ENCODE measurements at regions not wholly inside any gene's neighbourhood (a gene's known extent, or its start where the extent isn't known, plus 50 kb on each side); places are given as distances from the start of the nearest gene placed in this dataset.

DNA sequence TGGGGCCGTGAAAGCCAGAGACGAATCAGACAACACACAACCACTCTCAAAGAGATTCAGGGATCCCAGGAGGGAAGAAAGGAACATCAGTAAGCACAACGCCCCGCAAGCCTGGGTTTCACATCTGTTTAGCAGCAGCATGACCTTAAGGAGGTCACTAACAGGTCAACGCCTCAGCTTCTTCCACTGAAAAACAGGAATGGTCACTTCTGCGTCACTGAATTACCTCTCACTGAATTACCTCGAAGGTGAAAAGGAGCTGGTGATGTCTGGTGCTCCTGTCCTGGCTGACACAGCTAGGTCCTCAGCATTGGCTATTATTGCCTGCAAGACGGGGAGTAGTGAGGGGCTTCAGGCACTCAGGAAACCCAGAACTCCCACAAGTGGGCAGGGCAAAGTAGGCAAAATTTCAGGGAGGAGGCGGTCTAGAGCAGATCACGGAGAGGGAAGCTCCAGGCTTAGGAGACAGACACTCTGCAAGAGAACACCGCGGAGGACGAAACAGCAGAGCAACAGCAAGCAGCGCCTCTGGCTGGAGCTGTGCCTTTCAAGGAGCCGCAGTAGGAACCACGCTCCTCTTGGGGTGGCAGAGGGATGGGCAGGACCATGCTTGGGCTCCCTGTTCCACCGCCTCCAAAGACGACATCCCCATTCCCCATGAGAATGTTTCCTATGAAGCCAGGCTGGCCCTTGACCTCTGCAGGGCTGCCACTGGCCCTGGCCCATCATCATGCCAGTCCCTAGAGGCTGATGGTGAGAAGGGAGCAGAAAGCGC lies 108.4 kb downstream of the SINHCAF start:
- peak; percentile 47 for DNase-seq (ENCODE audit: insufficient read length, low spot score, missing footprints)
- no peak overlapping the region for H3K4me3 ChIP-seq (ENCODE audit: insufficient read depth, low read length)
- TF ChIP-seq, protein P1, sequence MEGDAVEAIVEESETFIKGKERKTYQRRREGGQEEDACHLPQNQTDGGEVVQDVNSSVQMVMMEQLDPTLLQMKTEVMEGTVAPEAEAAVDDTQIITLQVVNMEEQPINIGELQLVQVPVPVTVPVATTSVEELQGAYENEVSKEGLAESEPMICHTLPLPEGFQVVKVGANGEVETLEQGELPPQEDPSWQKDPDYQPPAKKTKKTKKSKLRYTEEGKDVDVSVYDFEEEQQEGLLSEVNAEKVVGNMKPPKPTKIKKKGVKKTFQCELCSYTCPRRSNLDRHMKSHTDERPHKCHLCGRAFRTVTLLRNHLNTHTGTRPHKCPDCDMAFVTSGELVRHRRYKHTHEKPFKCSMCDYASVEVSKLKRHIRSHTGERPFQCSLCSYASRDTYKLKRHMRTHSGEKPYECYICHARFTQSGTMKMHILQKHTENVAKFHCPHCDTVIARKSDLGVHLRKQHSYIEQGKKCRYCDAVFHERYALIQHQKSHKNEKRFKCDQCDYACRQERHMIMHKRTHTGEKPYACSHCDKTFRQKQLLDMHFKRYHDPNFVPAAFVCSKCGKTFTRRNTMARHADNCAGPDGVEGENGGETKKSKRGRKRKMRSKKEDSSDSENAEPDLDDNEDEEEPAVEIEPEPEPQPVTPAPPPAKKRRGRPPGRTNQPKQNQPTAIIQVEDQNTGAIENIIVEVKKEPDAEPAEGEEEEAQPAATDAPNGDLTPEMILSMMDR (IDR thresholded peaks at IDR 0.05; ENCODE audit: extremely low read depth, low read depth, low read length): no peak
- no peak overlapping the region for H3K27ac ChIP-seq (ENCODE audit: low read depth, low read length)
- no peaks in the 10 kb centered on the region for H3K36me3 ChIP-seq (ENCODE audit: insufficient read depth, low read length)
- no peak overlapping the region for H3K4me2 ChIP-seq (ENCODE audit: insufficient read depth, low read length)
- no peaks in the 10 kb centered on the region for H3K9me3 ChIP-seq (ENCODE audit: low read depth, low read length)
- H2AFZ ChIP-seq (ENCODE audit: low read length): no peak overlapping the region
- H4K20me1 ChIP-seq (ENCODE audit: insufficient read depth, low read length): no peaks in the 10 kb centered on the region
- H3K79me2 ChIP-seq (ENCODE audit: insufficient read depth, low read length): no peaks in the 10 kb centered on the region
- H3K27me3 ChIP-seq (ENCODE audit: insufficient read depth, low read length): peaks cover 13% of the 10 kb centered on the region
- H3K4me1 ChIP-seq (ENCODE audit: insufficient read depth, low read length): no peaks in the 10 kb centered on the region

DNA sequence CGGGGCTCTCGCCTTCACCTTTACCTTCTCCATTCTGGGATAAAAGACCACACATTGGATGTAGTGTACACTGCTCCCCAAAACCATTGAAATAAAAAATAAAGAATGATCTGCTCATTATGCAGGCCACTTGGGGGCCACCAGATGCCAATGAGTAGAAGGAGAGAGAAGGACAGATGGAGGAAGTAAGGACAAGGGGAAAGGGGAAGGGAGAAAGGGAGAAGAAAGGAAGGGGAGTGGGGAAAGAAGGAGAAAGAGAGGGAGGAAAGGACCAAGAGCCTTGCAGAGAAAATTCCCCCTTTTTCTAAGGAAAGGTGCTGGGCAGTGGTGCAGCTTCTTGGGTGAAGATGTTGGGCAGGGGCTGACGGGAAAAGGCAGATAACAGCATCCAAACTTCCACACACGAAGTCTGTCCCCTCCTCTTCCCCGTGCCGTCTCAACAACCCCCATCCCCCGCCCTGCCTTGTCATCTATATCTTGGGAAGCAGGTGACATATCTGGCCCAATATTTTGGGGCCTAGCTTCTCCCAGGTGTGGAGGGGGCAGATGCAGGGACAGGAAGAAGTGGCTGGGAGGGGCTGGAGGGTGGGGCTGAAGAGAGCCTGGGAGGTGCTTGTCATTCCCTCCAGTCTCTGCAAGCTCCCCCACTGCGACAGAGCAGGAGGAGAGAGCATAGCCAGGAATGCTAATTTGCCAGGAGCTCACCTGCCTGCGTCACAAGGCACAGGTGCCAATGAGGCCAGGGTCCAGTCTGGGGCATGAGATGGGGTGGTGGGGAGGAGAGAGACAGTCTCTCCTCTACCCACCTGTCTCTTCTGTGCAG lies 107.5 kb downstream of the SINHCAF start:
- DNase-seq (ENCODE audit: insufficient read length, low spot score, missing footprints): peak; percentile 58
- Histone ChIP-seq H3K79me2 (ENCODE audit: insufficient read depth, low read length) (no peaks in the 10 kb centered on the region), H3K4me3 (ENCODE audit: insufficient read depth, low read length) (no peak overlapping the region), H4K20me1 (ENCODE audit: insufficient read depth, low read length) (no peaks in the 10 kb centered on the region), H3K9me3 (ENCODE audit: low read depth, low read length) (no peaks in the 10 kb centered on the region), H2AFZ (ENCODE audit: low read length) (no peak overlapping the region), H3K4me2 (ENCODE audit: insufficient read depth, low read length) (no peak overlapping the region), H3K27ac (ENCODE audit: low read depth, low read length) (no peak overlapping the region), H3K4me1 (ENCODE audit: insufficient read depth, low read length) (no peaks in the 10 kb centered on the region), H3K27me3 (ENCODE audit: insufficient read depth, low read length) (peaks cover 13% of the 10 kb centered on the region), H3K36me3 (ENCODE audit: insufficient read depth, low read length) (no peaks in the 10 kb centered on the region)
- TF ChIP-seq, protein P1 (IDR thresholded peaks at IDR 0.05; ENCODE audit: extremely low read depth, low read depth, low read length): no peak

DNA sequence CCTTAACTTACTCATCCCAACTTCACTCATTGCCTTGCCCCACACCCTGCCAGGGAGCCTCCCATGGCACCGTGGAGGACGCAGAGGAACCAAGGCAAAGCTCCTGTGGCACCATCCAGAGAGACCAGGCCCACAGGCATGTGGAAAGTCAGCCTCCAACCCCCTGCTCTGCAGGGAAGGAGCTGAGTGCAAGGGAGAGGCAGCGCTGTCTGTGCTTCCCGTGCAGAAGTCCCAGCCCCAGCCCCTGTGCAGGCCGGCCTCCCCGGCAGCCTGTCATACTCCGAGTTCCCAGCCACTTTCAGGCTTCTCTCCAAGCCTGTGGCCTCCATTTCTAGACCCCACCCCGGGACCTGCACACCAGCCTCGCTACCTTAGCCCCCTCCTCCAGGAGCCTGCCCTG lies 106.4 kb downstream of the SINHCAF start:
- TF ChIP-seq, protein P1 (IDR thresholded peaks at IDR 0.05; ENCODE audit: extremely low read depth, low read depth, low read length): no peak
- Histone ChIP-seq H3K4me3 (ENCODE audit: insufficient read depth, low read length) (no peak overlapping the region), H3K36me3 (ENCODE audit: insufficient read depth, low read length) (no peaks in the 10 kb centered on the region), H3K79me2 (ENCODE audit: insufficient read depth, low read length) (no peaks in the 10 kb centered on the region), H3K27me3 (ENCODE audit: insufficient read depth, low read length) (peaks cover 13% of the 10 kb centered on the region), H3K27ac (ENCODE audit: low read depth, low read length) (no peak overlapping the region), H2AFZ (ENCODE audit: low read length) (no peak overlapping the region), H3K9me3 (ENCODE audit: low read depth, low read length) (no peaks in the 10 kb centered on the region), H3K4me1 (ENCODE audit: insufficient read depth, low read length) (no peaks in the 10 kb centered on the region), H3K4me2 (ENCODE audit: insufficient read depth, low read length) (no peak overlapping the region), H4K20me1 (ENCODE audit: insufficient read depth, low read length) (no peaks in the 10 kb centered on the region)
- no peak for DNase-seq (ENCODE audit: insufficient read length, low spot score, missing footprints)

DNA sequence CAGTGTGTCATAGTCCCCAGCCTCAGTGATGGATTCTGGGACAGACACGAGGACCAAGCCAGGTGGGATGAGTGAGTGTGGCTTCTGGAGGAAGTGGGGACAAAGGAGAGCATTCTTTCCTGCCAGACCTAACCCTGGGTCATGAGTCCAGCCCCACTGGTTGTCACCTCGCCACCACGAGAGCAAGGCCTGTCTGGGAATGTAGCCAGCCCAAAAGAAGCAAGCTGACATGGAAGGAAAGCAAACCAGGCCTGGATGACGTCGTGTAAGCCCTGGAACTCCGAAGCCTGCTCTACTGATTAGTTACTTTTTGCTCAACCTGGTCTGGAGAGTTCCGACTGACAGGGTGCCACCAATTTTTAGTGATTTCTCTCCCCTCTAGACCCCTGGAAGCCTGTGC lies 105.9 kb downstream of the SINHCAF start:
- TF ChIP-seq, protein P1 (IDR thresholded peaks at IDR 0.05; ENCODE audit: extremely low read depth, low read depth, low read length): no peak
- H3K9me3 ChIP-seq (ENCODE audit: low read depth, low read length): no peaks in the 10 kb centered on the region
- H3K4me2 ChIP-seq (ENCODE audit: insufficient read depth, low read length): no peak overlapping the region
- no peaks in the 10 kb centered on the region for H4K20me1 ChIP-seq (ENCODE audit: insufficient read depth, low read length)
- H2AFZ ChIP-seq (ENCODE audit: low read length): no peak overlapping the region
- DNase-seq (ENCODE audit: insufficient read length, low spot score, missing footprints): peak; percentile 11
- H3K4me1 ChIP-seq (ENCODE audit: insufficient read depth, low read length): no peaks in the 10 kb centered on the region
- no peak overlapping the region for H3K27ac ChIP-seq (ENCODE audit: low read depth, low read length)
- H3K27me3 ChIP-seq (ENCODE audit: insufficient read depth, low read length): peaks cover 13% of the 10 kb centered on the region
- H3K79me2 ChIP-seq (ENCODE audit: insufficient read depth, low read length): no peaks in the 10 kb centered on the region
- no peak overlapping the region for H3K4me3 ChIP-seq (ENCODE audit: insufficient read depth, low read length)
- H3K36me3 ChIP-seq (ENCODE audit: insufficient read depth, low read length): no peaks in the 10 kb centered on the region

Measured in osteoblast (primary cell).